ENCODE measurements at regions not wholly inside any gene's neighbourhood (a gene's known extent, or its start where the extent isn't known, plus 50 kb on each side); places are given as distances from the start of the nearest gene placed in this dataset.

DNA sequence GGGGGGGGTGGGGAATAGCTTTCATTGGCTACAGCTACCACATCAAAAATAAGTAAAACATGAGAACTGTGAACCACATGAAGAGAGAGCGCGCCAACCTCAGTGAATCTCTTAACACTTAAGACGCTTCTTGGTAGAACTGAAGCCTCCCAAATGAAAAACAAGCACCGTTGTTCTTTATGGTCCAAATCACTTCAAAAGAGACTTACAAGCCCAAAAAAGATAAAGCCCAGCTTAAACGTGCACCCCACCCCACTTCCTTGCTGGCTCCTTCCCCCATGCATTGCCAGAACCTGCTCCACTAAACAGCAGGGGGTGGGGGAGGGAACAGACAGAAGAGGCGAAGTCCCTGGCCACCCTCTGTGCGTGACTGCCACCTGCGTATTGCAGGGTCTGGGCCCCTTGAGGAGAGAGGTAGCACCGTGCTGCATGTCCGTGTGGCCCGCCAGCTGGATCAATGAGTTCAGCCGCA is 479.1 kb downstream of the FOXO1 start:
- TF ChIP-seq, protein P1, sequence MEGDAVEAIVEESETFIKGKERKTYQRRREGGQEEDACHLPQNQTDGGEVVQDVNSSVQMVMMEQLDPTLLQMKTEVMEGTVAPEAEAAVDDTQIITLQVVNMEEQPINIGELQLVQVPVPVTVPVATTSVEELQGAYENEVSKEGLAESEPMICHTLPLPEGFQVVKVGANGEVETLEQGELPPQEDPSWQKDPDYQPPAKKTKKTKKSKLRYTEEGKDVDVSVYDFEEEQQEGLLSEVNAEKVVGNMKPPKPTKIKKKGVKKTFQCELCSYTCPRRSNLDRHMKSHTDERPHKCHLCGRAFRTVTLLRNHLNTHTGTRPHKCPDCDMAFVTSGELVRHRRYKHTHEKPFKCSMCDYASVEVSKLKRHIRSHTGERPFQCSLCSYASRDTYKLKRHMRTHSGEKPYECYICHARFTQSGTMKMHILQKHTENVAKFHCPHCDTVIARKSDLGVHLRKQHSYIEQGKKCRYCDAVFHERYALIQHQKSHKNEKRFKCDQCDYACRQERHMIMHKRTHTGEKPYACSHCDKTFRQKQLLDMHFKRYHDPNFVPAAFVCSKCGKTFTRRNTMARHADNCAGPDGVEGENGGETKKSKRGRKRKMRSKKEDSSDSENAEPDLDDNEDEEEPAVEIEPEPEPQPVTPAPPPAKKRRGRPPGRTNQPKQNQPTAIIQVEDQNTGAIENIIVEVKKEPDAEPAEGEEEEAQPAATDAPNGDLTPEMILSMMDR (IDR thresholded peaks at IDR 0.05) = no peak

DNA sequence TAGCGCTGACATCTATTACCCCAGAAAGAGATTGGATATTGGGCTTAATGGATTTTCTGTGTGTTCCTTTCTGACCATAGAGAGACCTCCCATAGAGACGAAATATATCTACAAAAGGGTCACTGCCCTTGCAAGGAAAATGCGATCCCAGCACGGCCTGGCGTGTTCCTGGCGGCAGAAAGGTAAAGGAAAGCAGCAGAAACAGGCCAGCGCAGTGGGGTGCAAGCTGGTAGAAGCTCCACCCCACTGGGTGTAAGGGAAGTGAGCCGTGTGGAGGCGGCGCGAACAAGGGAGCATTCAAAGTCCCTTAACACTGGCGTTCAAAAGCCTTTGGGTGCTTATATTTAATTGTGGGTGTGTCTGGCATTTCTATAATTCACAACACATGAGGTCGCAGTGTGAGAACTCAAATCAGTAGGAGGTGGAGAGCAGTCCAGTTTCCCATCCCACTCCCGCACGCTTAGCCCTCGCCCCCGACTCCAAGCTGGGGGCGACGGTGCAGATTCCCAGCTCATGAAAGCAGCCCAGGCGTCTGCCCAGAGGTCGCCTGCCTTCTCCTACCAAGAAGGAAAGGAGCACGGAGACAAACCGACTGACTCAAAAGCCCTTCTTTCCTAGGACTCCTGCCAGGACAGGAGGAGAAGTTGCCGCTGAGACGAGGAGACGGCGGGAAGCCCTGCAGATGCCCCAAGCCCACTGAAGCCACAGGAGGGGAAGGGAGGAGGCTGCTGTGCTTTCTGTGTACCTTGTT is 478.4 kb downstream of the FOXO1 start:
- TF ChIP-seq, protein P1 (IDR thresholded peaks at IDR 0.05) = no peak

DNA sequence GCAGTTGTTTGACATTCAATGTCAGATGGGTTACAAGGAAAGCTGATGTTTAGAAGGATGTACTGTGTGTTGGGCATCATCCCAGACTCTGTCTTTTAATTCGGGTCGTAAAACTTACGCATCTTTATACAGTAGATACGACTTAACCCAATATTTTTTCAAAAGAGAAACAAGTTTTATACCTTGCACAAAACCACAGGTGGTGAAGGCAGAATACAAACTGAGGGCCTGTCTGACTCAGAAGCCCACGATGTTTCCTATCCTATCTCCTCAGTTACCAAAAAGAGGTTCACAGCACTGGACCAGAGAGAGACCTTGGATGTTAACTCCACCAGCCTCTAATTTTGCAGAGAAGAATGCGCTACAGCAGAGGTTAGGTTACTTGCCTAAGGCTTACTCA is 477.0 kb downstream of the FOXO1 start:
- TF ChIP-seq, protein P1 (IDR thresholded peaks at IDR 0.05) = no peak

DNA sequence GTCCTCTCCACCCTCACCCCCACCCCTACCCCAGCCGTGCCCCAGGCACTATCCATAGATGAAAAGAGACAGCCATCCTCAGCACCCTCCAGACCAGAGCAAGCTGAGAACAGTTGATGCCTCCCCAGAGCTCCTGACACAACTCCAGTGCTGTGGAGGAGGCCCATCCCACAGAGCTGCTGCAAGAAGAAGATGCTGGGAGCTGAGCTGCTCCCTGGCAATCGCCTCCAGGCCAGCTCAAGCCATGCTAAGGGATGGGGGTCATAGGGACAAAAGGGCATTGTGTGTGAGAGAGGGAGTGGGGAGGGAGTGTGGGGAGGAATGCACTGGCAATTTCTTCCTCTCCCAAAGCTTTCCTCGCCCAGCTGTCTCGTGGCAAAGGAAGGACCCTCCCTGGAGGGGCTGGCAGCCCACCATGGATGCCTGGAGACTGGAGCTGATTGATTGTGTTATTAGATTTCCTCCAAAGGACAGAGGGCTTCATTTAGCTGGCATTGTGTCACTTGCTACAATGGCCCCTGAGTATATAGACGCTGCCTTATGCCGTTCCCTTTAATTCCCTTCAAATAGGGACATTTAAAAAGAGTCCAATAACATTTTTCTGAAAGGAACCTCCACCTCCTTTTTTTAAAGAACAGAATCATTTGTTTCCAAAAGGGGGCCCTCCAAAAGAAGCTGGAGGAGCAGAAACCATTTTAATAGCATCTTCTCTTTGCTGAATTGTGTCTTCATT is 476.4 kb downstream of the FOXO1 start:
- TF ChIP-seq, protein P1 (IDR thresholded peaks at IDR 0.05) = no peak

DNA sequence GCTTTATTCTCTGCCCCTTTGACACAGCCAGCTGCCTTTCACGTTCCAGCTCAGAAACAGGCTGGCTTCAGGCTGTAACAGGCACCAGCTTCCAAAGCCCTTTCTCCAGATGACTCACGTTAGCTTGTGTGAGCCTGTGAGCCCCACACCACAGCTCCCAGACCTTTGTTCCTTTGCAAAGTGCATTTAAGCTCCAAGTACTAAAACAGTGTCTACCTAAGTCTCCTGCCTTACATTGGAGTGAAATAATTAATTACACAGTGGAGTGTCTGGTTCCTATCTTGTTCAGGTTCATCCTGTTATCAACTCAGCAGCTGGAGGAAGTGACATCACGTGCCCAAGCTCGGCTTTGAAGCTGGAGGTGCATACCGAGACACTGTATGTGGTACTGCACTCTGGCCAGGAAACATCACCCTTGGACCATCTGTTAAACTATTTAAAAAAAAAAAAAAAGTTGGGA is 475.8 kb downstream of the FOXO1 start:
- TF ChIP-seq, protein P1 (IDR thresholded peaks at IDR 0.05) = no peak

DNA sequence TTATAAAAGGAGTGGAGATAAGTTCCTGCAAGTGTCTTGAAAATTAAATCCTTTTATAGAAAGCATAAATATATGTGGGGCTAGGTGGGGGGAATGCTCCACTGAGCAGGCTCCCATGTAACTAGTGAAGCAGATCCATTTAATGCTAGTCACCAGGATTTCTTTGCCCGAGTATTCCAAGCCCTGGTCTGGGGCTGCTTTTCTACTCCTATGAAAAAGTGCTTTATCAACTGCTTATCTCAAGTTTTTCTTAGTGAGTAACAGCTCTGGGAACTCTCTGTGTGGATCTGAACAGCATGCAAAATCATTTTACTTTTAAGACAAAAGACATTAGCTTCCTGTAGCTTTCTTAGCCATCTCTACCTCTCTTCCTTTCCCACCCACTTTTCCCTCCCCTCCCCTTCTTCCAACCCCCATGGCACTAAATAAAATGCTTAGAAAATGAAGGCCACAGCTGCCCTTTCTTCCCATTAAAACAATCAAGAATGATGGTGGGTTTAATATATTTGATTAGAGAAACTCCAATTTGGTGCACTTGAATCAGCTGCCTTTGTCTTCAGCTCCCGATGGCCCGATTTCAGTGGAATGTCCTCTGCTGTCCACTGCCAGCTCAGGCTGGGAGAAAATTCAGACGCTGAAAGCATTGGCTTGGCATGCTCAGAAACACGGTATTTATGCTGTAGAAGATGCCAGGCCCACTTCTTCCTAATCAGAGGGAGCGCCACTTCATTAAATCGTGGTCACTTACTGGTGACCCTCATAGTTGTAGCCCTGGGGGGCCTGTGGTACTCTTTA is 475.1 kb downstream of the FOXO1 start:
- TF ChIP-seq, protein P1 (IDR thresholded peaks at IDR 0.05) = no peak

DNA sequence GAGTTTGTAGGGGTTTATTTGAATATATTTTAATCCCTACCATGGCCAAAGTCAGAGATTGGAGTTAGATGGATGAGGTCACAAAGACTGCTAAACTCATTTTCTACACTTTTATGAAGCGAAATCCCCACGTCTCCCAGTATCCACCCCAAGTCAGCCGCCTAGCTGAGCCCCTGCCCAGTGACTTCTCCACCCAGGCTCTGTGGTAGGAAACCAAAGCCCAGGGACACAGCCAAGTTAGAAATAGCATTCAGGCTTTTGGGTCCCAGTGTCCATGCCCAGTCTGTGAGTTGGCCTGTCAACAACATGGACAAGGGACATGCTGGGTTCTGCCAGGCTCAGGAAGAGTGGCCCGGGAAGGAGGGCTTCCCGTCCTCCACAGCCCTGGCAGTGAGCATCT is 474.0 kb downstream of the FOXO1 start:
- TF ChIP-seq, protein P1 (IDR thresholded peaks at IDR 0.05) = no peak
